GM12892 (cell line): ENCODE measurements at regions not wholly inside any gene's neighbourhood (a gene's known extent, or its start where the extent isn't known, plus 50 kb on each side); places are given as distances from the start of the nearest gene placed in this dataset.

Experiments
- POLR2A ChIP-seq: IDR thresholded peaks from 2 replicates; pipeline ENCODE4 v1.6.1; 2011; ENCODE audit warnings: low read depth, low read length, control low read depth
- POLR2AphosphoS5 ChIP-seq: IDR thresholded peaks from 2 replicates; pipeline ENCODE4 v1.6.1; 2011; ENCODE audit warnings: low read depth, low read length, control low read depth
- TAF1 ChIP-seq: IDR thresholded peaks from 2 replicates; pipeline ENCODE4 v1.6.1; 2011; ENCODE audit warnings: low read depth, mild to moderate bottlenecking, control low read depth, low read length, borderline replicate concordance

DNA sequence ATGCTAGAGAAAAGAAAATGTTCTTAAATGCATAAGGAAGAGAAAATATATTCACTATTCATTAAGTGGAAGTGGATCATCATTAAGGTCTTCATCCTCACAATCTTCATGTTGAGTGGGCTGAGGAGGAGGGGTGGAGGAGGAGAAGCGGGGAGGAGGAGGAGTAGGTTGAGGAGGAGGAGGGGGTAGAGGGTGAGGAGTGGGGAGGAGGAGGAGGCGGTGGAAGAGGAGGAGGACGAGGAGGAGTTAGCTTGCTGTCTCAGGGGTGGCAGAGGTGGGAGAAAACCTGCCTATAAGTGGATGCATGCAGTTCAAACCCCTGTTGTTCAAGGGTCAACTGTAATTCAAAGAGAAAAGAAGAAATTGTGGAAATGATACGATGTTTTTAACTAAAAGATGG lies 71.6 kb downstream of the MYEOV start:
- TF ChIP-seq POLR2AphosphoS5 (no peak), POLR2A (no peak), TAF1 (no peak)
